ENCODE measurements at regions not wholly inside any gene's neighbourhood (a gene's known extent, or its start where the extent isn't known, plus 50 kb on each side); places are given as distances from the start of the nearest gene placed in this dataset.
A peak's percentile ranks its signal among the peaks of the same experiment; 100 is the strongest.

GRCh38 chr7:41835976-41836530 lies 133.2 kb upstream of the INHBA start:
- peak overlapping the region in 2 of 21 experiments; percentile 45 to 67 for H3K27ac ChIP-seq

GRCh38 chr7:41834805-41835694 lies 132.2 kb upstream of the INHBA start:
- Histone ChIP-seq H3K27ac (peak overlapping the region in 11 of 21 experiments; percentile 2 to 73 (median 55)), H3K4me3 (no peak overlapping the region)

More at GRCh38 chr7:41835976-41836530, 133.2 kb upstream of the INHBA start:
- H3K4me3 ChIP-seq = no peak overlapping the region

- no peak overlapping the region for H3K4me3 ChIP-seq
These were observed 130.1 kb upstream of the INHBA start for GRCh38 chr7:41832941-41833340.

GRCh38 chr7:41830271-41830670 lies 127.4 kb upstream of the INHBA start:
- H3K27ac ChIP-seq = no peak overlapping the region
- H3K4me3 ChIP-seq = no peak overlapping the region

More at GRCh38 chr7:41832941-41833340, 130.1 kb upstream of the INHBA start:
- H3K27ac ChIP-seq = no peak overlapping the region

- Histone ChIP-seq H3K27ac (no peak overlapping the region), H3K4me3 (no peak overlapping the region)
These were observed 126.0 kb upstream of the INHBA start for GRCh38 chr7:41828911-41829310.

- H3K4me3 ChIP-seq = no peak overlapping the region
- no peak overlapping the region for H3K27ac ChIP-seq
These were observed 123.8 kb upstream of the INHBA start for GRCh38 chr7:41826641-41827040.

GRCh38 chr7:41825927-41826480 lies 123.1 kb upstream of the INHBA start:
- Histone ChIP-seq H3K27ac (no peak overlapping the region), H3K4me3 (no peak overlapping the region)

GRCh38 chr7:41824284-41824683 lies 121.4 kb upstream of the INHBA start:
- H3K4me3 ChIP-seq = no peak overlapping the region
- H3K27ac ChIP-seq = no peak overlapping the region

GRCh38 chr7:41822259-41822817 lies 119.4 kb upstream of the INHBA start:
- Histone ChIP-seq H3K4me3 (no peak overlapping the region), H3K27ac (no peak overlapping the region)

- no peak overlapping the region for H3K27ac ChIP-seq
These were observed 118.8 kb upstream of the INHBA start for GRCh38 chr7:41821521-41822213.

GRCh38 chr7:41820111-41820671 lies 117.3 kb upstream of the INHBA start:
- no peak overlapping the region for H3K4me3 ChIP-seq
- H3K27ac ChIP-seq = no peak overlapping the region

More at GRCh38 chr7:41821521-41822213, 118.8 kb upstream of the INHBA start:
- no peak overlapping the region for H3K4me3 ChIP-seq

- H3K27ac ChIP-seq = no peak overlapping the region
- H3K4me3 ChIP-seq = no peak overlapping the region
These were observed 116.8 kb upstream of the INHBA start for GRCh38 chr7:41819645-41820044.

GRCh38 chr7:41818765-41819398 lies 116.0 kb upstream of the INHBA start:
- H3K27ac ChIP-seq = no peak overlapping the region
- H3K4me3 ChIP-seq = no peak overlapping the region

- Histone ChIP-seq H3K27ac (no peak overlapping the region), H3K4me3 (no peak overlapping the region)
These were observed 114.5 kb upstream of the INHBA start for GRCh38 chr7:41817386-41817785.

- H3K4me3 ChIP-seq = no peak overlapping the region
- no peak overlapping the region for H3K27ac ChIP-seq
These were observed 113.2 kb upstream of the INHBA start for GRCh38 chr7:41816111-41816510.

- no peak overlapping the region for H3K4me3 ChIP-seq
- no peak overlapping the region for H3K27ac ChIP-seq
These were observed 112.0 kb upstream of the INHBA start for GRCh38 chr7:41814888-41815287.

GRCh38 chr7:41813286-41813685 lies 110.4 kb upstream of the INHBA start:
- no peak overlapping the region for H3K27ac ChIP-seq
- H3K4me3 ChIP-seq = no peak overlapping the region

- Histone ChIP-seq H3K27ac (no peak overlapping the region), H3K4me3 (no peak overlapping the region)
These were observed 109.1 kb upstream of the INHBA start for GRCh38 chr7:41811941-41812340.

- H3K4me3 ChIP-seq = no peak overlapping the region
- no peak overlapping the region for H3K27ac ChIP-seq
These were observed 107.2 kb upstream of the INHBA start for GRCh38 chr7:41809940-41810576.
